CD4-positive, alpha-beta T cell treated with Interleukin-6 at 100 ng/mL for 8 hours (primary cell): ENCODE measurements at regions not wholly inside any gene's neighbourhood (a gene's known extent, or its start where the extent isn't known, plus 50 kb on each side); places are given as distances from the start of the nearest gene placed in this dataset.
"Not testable (repeated sequence)": the region's sequence is repeated elsewhere in the genome, so short reads cannot be mapped to it uniquely, and the experiment has no call there.

Source experiments
- DNase-seq: peaks from one replicate; pipeline ENCODE4 v3.0.0-alpha.2; 2020; ENCODE audit warnings: mixed read lengths, low spot score

DNA sequence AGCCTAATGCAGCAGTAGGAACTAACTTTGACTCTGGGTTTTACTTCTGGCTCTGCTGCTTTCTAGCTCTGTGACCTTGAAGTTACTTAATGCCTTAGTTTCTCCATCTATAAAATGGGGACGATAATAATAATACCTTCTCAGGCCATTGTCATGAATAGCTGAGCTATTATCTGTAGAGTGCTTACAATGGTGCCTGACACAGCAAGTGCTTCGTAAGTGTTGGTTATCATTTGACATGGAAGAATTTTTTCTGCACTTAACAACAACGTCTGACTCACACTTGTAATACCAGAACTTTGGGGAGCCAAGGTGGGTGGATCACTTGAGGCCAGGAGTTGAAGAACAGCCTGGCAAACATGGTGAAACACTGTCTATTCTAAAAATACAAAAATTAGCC is 140.5 kb downstream of the ARL4A start:
- no peak for DNase-seq

DNA sequence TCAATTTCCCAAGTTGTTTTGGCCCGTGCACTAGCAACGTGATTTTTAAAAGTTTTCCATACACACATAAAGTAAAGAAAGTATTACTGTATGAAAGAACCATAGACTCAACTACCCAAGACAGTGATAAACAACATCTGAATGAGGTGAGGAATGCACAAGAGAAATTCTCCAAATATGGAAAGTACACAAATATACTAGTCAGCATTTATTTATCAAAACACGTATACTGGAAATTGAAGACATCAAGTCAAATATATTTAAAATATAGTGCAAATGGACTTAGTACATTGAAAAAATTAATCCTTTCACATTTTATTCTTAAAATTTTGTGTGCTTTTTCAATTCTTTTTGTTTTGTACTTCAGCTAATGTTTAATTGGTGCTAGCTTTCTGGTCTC is 143.6 kb downstream of the ARL4A start:
- no peak for DNase-seq

DNA sequence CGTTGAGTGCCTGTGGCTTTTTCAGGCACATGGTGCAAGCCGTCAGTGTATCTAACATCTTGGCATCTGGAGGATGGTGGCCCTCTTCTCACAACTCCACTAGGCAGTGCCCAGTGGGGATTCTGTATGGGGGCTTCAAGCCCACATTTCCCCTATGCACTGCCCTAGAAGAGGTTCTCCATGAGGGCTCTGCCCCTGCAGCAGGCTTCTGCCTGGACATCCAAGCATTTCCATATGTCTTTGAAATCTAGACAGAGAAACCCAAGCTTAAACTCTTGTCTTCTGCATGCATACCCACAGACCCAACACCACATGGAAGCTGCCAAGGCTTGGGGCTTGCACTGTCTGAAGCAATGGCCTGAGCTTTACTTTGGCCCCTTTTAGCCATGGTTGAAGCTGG is 146.4 kb downstream of the ARL4A start:
- no peak for DNase-seq

DNA sequence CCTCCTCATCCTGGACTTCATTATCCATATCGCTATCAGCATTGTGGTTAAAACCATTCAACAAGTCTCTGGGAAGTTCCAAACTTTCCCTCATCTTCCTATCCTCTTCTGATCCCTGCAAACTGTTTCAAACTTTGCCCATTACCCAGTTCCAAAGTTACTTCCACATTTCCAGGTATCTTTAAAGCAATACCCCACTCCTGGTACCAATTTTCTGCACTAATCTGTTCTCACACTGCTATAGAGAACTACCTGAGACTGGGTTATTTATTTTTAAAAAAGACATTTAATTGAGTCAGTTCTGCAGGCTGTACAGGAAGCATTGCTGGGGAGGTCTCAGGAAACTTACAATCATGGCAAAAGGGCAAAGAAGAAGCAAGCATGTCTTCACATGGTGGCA is 147.3 kb downstream of the ARL4A start:
- no peak for DNase-seq

DNA sequence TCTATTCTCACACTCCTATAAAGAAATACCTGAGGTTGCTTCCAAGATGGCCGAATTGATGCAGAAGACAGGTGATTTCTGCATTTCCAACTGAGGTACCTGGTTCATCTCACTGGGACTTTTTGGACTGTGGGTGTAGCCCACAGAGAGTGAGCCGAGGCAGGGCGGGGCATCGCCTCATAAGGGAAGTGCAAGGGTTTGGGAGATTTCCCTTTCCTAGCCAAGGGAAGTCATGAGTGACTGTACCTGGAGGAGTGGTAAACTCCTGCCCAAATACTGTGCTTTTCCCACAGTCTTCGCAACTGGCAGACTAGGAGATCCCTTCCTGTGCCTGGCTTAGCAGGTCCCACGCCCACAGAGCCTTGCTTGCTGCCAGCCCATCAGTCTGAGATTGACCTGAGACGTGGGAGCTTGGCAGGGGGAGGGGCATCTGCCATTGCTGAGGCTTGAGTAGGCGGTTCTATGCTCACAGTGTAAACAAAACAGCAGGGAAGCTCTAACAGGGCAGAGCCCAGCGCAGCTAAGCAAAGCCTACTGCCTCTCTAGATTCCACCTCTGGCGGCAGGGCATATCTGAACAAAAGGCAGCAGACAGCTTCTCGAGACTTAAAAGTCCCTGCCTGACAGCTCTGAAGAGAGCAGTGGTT is 152.2 kb downstream of the ARL4A start:
- DNase-seq: no peak

DNA sequence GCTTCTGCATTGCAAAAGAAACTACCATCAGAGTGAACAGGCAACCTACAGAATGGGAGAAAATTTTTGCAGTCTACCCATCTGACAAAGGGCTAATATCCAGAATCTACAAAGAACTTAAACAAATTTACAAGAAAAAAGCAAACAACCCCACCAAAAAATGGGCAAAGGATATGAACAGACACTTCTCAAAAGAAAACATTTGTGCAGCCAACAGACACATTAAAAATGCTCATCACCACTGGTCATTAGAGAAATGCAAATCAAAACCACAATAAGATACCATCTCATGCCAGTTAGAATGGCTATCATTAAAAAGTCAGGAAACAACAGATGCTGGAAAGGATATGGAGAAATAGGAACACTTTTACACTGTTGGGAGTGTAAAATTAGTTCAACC is 157.3 kb downstream of the ARL4A start:
- not testable (repeated sequence) for DNase-seq

DNA sequence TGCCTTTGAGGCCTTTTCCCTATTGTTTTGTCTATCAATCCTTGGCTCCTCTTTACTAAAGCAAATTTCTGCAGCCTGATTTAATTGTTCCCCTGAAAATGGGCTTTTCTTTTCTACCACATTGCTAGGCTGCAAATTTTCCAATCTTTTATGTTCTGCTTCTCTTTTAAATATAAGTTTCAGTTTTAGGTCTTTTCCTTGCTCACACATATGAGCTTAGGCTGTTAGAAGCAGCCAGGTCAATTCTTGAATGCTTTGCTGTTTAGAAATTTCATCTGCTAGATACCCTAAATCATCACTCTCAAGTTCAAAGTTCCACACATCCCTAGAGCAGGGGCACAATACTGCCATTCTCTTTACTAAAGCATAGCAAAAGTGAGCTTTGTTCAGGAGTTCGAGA is 159.6 kb downstream of the ARL4A start:
- no peak for DNase-seq

DNA sequence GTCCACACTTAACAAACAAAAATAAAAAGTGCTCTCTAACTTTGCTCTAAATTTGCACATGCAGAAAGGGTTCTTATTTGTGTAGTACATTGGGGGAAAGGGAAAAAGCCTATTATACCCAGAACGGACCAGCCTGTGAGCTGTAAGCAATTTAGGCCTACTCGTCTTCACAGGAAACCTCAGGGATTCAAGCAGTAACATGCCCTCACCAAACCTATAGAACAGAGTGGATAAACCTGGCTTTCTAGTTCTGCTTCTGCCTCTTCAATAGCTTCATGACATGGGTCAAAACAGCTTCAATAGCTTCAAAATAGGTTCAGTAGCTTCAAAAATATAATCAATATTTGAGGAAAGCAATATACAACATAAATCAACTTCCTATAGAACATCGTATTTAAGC is 163.7 kb downstream of the ARL4A start:
- DNase-seq: no peak

DNA sequence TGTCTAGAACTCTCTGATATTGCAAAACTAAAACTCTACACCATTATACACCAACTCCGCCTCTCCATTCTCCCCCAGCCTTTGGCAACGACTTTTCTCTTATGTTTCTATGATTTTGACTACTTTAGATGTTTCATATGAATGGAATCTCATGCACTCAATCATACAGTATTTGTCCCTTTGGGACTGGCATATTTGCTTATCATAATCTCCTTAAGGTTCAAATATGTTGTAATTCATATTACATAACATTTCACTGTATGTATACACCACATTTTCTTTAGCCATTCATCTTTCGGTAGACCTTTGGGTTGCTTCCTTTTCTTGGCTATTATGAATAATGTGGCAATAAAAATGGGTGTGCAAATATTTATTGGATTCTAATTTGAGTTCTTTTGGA is 164.4 kb downstream of the ARL4A start:
- DNase-seq: no peak

DNA sequence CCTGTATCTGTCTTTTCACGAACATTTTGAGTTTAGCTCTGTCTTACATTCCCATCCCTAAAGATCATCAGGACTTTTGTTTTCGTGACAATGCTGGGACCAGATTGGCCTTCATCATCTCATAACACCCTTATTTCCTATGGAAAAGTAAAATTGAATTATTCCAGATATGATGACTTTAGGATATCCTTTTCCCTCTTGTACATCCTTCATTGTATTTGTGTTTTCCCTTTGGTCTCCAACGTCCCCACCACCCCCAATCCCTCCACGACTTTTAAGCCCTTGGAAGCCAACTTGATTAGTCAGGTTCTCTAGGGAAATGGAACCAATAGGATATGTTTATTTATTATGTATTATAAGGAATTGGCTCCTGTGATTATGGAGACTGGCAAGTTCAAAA is 167.6 kb downstream of the ARL4A start:
- DNase-seq: no peak

DNA sequence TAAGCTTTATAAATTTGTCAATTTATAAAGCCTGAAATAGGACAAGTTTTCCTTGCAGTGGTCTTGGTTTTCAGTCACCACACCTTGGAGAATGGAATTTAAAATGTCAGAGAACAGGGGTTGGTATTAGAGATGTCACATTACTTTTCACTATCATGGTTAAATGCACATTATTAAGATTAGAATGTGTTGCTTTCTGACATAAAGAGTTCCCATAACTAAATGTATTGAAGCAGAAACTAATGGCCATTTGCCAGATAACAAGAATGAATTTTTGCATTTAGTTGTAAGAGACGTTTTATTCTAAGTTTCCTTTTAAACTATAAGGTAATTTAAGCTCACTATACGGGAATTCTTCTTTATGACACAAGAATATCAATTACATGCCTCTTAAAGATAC is 172.3 kb downstream of the ARL4A start:
- DNase-seq: no peak

DNA sequence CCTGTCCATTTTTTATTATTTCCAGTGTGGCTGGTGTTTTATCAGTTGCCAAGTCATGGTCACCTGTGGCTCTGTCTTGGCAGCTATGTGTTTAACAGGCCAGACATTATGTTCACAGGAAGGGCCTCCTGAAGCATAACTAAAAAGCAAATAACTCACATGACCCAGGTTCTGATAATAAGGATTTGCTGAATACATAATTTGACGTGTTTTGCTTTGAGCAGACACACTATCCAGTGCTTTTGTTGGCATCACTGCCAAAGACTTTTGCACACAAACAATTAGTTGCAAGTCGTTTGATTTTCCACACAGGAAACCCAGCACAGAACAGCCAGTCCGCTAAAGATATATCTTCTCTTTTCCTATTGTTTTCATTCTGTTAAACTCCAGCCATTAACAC is 173.6 kb downstream of the ARL4A start:
- no peak for DNase-seq

DNA sequence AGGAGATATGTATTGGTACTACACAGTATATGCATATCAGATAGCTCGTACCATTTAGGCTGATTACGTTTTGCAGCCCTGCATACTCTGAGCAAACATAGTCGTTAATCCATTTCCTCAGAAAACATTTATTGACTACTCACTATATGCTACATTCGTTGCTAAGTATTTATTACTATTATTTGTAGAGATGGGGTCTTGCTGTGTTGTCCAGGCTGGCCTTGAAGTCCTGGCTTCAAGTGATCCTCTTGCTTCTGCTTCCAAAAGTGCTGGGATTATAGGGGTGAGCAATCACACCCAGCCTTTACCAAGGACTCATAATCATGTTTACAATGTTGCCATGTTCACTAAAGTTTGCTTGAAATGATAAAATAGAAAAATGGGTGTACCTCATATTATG is 174.7 kb downstream of the ARL4A start:
- no peak for DNase-seq

DNA sequence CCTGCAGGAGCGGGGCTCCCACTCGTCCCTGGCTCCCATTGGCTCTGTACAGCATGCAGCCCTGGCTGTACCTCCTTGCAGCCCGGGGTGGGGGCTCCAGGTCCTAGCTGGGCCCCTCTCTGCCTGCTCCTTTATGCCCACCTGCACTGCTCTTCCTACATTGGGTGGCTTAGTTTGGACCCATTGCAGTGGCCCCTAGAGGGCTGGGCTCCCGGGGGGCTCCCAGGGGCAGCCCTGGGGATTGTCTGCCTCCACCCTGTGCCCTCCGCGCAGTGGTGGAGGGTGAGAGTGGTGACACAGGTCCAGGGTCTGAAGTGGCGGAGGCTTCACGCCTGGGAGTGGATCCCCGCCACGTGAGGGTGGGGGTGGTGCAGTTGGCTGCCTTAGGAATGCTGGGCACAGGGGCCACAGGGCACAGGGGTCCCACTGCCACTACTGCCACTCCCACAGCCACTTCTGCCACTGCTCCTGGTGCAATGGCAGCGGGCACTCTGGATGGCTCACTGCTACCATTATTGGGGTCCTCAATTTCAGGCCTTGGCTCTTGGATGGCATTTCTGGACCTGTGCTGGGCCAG is 177.1 kb downstream of the ARL4A start:
- DNase-seq: no peak

DNA sequence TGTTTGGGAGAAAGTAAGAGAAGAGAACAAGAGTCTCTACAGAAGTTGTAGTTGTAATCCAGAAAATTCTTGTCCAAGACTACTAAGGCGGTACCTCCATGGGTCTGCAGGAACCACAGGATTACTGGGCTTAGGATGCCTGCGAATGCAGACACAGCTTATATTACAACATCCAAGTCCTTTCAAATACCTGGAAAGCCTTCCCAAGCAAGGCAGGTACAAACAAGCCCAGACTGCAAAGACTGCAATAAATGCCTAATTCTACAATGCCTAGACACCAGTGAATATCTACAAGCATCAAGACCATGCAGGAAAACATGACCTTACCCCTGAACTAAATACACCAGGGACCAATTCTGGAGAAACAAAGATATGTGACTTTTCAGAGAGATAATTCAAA is 178.2 kb downstream of the ARL4A start:
- no peak for DNase-seq

DNA sequence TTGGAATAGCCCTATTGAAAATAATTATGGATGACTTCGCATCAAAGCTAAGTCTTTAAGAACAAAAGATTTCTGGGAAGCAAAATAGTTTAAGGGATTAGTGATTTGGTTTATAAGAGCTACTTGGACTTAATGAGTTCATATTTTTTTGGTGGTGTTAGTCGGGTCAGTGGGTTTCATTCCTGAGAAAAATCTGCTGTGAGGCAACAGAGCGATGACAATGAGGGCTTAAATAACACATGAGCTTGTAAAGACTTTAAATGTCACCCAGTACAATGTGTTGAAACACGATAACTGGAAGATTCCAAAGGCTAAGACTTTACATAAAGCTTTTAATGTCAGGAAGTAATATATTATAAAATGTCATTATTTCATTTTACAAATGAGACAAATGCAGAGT is 178.8 kb downstream of the ARL4A start:
- DNase-seq: no peak

DNA sequence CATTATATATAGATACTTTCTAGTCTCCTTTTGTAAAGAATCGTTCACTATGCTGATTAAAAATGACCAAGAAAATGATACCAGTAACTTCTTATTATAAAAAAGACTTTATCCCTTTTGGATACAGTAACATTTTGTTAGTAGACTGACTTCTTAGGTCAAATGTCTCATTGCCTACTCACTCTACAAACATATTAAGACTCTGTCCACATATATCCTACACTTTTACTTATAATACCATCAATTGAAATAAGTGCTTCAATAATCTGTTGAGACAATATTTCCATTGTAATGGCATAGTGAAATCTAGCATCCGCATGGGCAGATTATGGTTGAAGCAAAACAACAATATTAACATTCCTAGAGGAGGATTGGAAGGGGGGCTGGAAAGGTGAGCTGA is 180.6 kb downstream of the ARL4A start:
- DNase-seq: no peak

DNA sequence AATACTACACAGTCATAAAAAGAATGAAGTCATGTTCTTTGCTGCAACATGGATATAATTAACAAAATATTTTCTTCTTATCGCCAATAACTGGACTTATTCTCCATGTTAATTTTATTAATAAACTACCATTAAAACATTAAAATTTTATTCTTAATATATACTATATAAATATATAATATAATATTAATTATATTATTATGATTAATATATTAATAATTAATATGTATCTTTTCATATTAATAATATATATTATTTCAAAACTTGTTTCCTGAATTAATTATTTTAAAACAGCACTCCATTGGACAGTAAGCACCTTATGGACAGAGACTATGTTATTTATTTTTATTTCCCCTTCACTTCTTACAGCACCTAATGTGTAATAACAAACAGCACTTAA is 182.8 kb downstream of the ARL4A start:
- DNase-seq: no peak

DNA sequence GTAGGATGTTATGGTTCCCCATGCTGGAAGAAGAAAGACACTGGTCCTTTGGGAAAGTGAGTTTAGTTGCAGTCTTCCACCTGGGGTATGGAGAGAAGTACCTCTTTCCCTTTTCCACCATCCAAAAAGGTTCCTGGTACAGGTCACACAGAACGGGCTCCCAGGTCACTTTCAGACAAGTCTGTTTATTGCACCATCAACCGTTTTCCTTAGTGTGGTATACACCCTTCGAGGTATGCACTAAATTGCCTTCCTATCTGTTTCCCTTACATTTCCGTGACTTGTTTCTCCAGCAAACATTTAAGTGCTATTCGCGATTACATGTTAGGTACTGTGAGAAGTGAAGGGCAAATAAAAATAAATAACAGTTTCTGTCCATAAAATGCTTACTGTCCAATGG is 185.1 kb downstream of the ARL4A start:
- no peak for DNase-seq

DNA sequence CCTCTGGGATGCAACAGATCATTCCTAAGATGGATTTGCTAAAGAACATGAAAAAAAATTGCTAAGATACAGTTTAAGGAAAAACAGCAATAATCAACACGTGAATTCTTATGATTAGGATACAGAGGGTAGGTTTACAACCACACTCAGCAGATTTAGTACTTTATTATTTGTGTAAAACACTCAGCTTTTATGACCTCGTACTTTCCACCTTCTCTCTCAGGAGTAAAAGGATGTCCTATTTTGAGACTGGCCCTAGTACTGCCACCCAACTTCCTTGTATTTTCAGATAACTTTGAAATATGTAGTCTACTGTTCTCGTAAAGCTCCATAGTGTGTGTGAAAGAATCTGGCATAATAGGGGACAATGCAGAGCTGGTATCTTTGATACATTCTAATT is 186.1 kb downstream of the ARL4A start:
- no peak for DNase-seq

DNA sequence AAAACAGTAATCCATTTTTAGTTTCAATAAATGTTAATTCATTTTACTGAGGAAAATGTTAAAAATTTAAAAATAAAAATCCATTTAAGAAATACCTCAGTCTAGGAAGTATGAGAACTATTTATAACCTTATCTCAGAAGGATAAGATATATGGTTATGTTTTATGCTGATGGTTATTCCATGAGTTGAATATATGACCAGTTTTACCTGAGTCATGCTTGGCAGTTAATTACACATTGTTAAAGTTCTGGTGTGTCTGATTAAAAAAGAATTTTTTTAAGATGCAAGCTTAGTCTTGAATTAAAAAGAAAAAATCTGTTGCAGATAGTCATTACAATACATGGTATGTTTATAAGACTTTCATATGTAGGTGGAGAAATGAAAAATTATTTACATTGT is 191.7 kb downstream of the ARL4A start:
- no peak for DNase-seq

DNA sequence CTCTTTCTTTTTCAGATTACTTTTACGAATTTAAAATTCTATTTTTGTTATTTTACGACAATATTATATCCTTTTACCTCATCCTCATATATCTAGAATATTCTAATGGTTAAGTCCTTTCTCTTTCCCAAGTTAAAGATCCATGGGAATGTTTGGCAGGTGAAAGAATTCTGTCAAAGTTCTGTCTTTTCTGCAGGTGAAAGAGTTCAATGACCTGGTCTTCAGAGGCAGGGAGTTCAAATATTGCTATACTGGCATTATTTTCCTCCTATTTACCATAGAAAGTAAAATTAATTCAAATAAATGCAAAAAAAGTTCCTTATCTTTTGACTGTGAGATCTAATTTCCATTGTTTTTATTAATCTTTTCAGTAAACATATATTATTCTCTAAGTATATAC is 194.3 kb downstream of the ARL4A start:
- no peak for DNase-seq

DNA sequence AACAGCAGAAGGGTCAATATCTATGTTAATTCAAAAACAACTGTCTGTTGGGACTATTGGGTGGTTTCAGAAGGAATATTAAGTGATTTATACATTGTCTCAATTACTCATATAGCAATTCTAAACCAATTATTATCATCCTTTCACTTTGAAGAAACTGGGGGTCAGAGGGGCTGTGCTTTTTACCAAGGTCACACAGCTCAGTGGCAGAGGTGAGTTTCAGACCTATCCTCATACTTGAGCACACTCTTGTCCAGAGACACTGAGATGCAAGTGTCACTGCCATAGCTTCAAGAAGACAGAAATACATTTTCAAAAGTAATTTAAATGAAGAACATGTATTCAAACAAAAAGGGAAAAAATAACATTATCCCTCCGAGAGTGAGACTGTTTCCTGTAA is 195.3 kb downstream of the ARL4A start:
- no peak for DNase-seq

DNA sequence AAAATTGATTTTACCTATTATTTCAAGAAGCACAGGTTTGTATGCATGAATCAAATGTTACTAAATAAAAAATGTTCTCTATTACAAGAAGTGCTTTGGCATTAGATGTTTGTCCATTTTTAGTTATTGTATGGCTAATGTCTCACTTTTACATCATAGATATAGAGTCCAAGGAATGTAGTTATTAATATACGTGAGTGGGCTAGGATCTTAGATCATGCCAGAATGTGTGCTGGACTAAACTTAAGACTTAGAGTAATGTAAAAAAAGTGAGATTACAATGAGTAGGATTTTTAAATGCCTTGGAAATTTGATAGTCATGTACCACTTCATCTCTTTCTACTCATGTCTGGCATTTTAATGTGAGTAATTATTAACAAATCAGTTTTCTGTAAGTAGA is 196.6 kb downstream of the ARL4A start:
- DNase-seq: no peak
